Astrocyte of the spinal cord (primary cell): ENCODE measurements at regions not wholly inside any gene's neighbourhood (a gene's known extent, or its start where the extent isn't known, plus 50 kb on each side); places are given as distances from the start of the nearest gene placed in this dataset.
A peak's percentile ranks its signal among the peaks of the same experiment; 100 is the strongest.

ENCODE experiments used
- DNase-seq: peaks from one replicate; pipeline ENCODE4 v3.0.0; 2011; ENCODE audit warnings: low read depth, low spot score
- H3K4me3 ChIP-seq: 2 replicates; pipeline ENCODE4 v1.5.1; 2011; ENCODE audit warnings: low read depth, mild to moderate bottlenecking, low read length, moderate library complexity
- CTCF ChIP-seq: IDR thresholded peaks from 2 replicates; pipeline ENCODE4 v1.5.1; 2012; ENCODE audit warnings: low read depth, mild to moderate bottlenecking, low read length, inconsistent platforms
- in situ Hi-C: cut with HindIII; loops from 2 replicates; pipeline ENCODE4 v1.10.0; 2017; ENCODE audit warnings: low sequenced_read_pairs

- H3K4me3 ChIP-seq: no peak overlapping the region
- in situ Hi-C loops: no loop called here
- no peak for DNase-seq
- no peak for TF ChIP-seq CTCF
Measured at GRCh38 chr3:187941848-187942194, 196.6 kb upstream of the BCL6 start.

GRCh38 chr3:187942658-187943241, 197.5 kb upstream of the BCL6 start:
- no peak for TF ChIP-seq CTCF
- in situ Hi-C loops: no loop called here
- DNase-seq: no peak
- H3K4me3 ChIP-seq: no peak overlapping the region

- no peak for TF ChIP-seq CTCF
- peak; percentile 74 for DNase-seq
- in situ Hi-C loops: no loop called here
- no peak overlapping the region for H3K4me3 ChIP-seq
Measured at GRCh38 chr3:187943677-187944389, 198.6 kb upstream of the BCL6 start.

GRCh38 chr3:187944390-187945179, 199.3 kb upstream of the BCL6 start:
- H3K4me3 ChIP-seq: no peak overlapping the region
- no peak for DNase-seq
- in situ Hi-C loops: no loop called here

GRCh38 chr3:187945374-187945773, 200.1 kb upstream of the BCL6 start:
- no peak for DNase-seq
- no peak for TF ChIP-seq CTCF
- in situ Hi-C loops: no loop called here
- no peak overlapping the region for H3K4me3 ChIP-seq

More at GRCh38 chr3:187944390-187945179, 199.3 kb upstream of the BCL6 start:
- TF ChIP-seq CTCF: no peak

- in situ Hi-C loops: no loop called here
- peak; percentile 35 for DNase-seq
- no peak overlapping the region for H3K4me3 ChIP-seq
- no peak for TF ChIP-seq CTCF
Measured at GRCh38 chr3:187946163-187946691, 201.0 kb upstream of the BCL6 start.
